Gastrocnemius medialis (tissue), 4 donors: ENCODE measurements at regions not wholly inside any gene's neighbourhood (a gene's known extent, or its start where the extent isn't known, plus 50 kb on each side); places are given as distances from the start of the nearest gene placed in this dataset.

Experiments
- POLR2A ChIP-seq, 2 donors: fragments of 450-650 bp; IDR thresholded peaks; one replicate each; pipeline ENCODE4 v1.6.1; 2017; ENCODE audit warnings: antibody characterized with exemption in 2 of 2, mild to moderate bottlenecking in 2 of 2, moderate library complexity in 2 of 2
- TF ChIP-seq, protein P1 (sequence below), 5 experiments: fragments of 450-650 bp in 3 of 5; fragments of 200-600 bp in 2 of 5; sonication (generic) in 2 of 5; IDR thresholded peaks in 4 of 5; conservative IDR thresholded peaks in 1 of 5; 1 replicate in 4 of 5; 2 replicates in 1 of 5; pipeline ENCODE4 v1.5.1; 2016 to 2019; ENCODE audit warnings: antibody characterized with exemption in 5 of 5, mild to moderate bottlenecking in 3 of 5, moderate library complexity in 3 of 5

DNA sequence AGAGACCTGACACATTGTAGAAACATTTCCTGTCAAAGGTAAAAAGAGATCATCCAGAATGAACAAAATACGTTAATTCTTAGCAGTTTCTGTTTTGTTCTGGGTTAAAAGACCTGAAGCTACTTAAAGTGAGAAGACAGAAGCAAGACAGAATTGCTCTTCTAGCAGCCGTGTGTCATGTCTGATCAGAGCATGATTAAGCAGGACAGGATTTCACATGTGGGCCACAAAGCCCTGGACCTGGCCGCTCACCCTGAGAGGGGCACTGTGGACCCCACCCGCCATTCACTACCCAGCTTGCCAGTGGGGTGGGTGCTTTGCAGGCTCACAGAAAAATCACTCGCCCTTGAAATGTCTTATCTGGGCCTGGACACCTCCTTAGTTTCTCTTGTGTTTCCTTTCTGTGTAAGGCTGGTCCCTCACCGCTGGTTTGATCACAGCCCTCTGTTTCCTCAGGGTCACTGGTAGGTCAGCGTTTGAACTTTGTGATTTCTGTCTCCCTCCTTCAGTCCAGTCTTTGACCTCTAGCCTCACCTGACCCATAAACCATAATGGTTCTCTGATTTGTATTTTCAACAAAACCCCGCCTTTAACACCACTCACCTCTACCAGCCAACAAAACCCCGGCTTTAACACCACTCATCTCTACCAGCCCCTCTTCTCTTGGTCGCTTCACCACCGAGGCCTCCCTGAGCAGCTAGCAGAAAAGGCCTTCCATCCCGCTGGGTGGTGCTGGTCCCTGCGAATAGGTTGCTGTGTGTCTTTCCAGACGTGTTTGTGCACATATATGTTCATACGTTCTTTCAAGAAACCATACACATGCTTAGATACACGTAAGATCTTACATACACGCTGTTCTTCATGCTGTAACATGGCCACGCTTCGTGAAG is 185.0 kb downstream of the OR4M2 start:
- TF ChIP-seq, protein P1, sequence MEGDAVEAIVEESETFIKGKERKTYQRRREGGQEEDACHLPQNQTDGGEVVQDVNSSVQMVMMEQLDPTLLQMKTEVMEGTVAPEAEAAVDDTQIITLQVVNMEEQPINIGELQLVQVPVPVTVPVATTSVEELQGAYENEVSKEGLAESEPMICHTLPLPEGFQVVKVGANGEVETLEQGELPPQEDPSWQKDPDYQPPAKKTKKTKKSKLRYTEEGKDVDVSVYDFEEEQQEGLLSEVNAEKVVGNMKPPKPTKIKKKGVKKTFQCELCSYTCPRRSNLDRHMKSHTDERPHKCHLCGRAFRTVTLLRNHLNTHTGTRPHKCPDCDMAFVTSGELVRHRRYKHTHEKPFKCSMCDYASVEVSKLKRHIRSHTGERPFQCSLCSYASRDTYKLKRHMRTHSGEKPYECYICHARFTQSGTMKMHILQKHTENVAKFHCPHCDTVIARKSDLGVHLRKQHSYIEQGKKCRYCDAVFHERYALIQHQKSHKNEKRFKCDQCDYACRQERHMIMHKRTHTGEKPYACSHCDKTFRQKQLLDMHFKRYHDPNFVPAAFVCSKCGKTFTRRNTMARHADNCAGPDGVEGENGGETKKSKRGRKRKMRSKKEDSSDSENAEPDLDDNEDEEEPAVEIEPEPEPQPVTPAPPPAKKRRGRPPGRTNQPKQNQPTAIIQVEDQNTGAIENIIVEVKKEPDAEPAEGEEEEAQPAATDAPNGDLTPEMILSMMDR (IDR thresholded peaks at IDR 0.05 in 4 of 5, conservative IDR thresholded peaks at IDR 0.05 in 1 of 5), result no peak
- no peak for TF ChIP-seq POLR2A (IDR thresholded peaks at IDR 0.05)
